Parathyroid adenoma (tissue), 2 donors: ENCODE measurements at regions not wholly inside any gene's neighbourhood (a gene's known extent, or its start where the extent isn't known, plus 50 kb on each side); places are given as distances from the start of the nearest gene placed in this dataset.

Source experiments
- H2AFZ ChIP-seq: fragments of 300-600 bp; sonication (generic); one replicate; pipeline ENCODE4 v1.7.0; 2017; ENCODE audit warnings: antibody characterized with exemption, mild to moderate bottlenecking
- H3K27ac ChIP-seq: fragments of 300-600 bp; sonication (generic); one replicate; pipeline ENCODE4 v1.7.0; 2017
- H3K27me3 ChIP-seq: fragments of 300-600 bp; sonication (generic); one replicate; pipeline ENCODE4 v1.7.0; 2017; ENCODE audit warnings: low read length; ENCODE audit not compliant: control insufficient read depth, insufficient read depth
- H3K36me3 ChIP-seq: fragments of 300-600 bp; sonication (generic); one replicate; pipeline ENCODE4 v1.7.0; 2017; ENCODE audit warnings: low read length; ENCODE audit not compliant: control insufficient read depth, insufficient read depth
- H3K4me1 ChIP-seq: fragments of 300-600 bp; sonication (generic); one replicate; pipeline ENCODE4 v1.7.0; 2017; ENCODE audit warnings: control low read depth
- H3K4me2 ChIP-seq: fragments of 300-600 bp; sonication (generic); one replicate; pipeline ENCODE4 v1.7.0; 2017; ENCODE audit warnings: low read length
- H3K4me3 ChIP-seq: fragments of 300-600 bp; sonication (generic); one replicate; pipeline ENCODE4 v1.7.0; 2017; ENCODE audit warnings: low read depth, low read length
- H3K79me2 ChIP-seq: fragments of 300-600 bp; sonication (generic); one replicate; pipeline ENCODE4 v1.7.0; 2017; ENCODE audit warnings: control low read depth
- H3K9ac ChIP-seq: fragments of 300-600 bp; sonication (generic); one replicate; pipeline ENCODE4 v1.7.0; 2017; ENCODE audit warnings: mild to moderate bottlenecking
- H3K9me3 ChIP-seq: fragments of 300-600 bp; sonication (generic); one replicate; pipeline ENCODE4 v1.7.0; 2017; ENCODE audit warnings: low read length; ENCODE audit not compliant: control insufficient read depth
- TF ChIP-seq, protein P1 (sequence below): fragments of 300-600 bp; sonication (generic); IDR thresholded peaks from one replicate; pipeline ENCODE4 v1.7.0; 2017; ENCODE audit warnings: antibody characterized with exemption, mild to moderate bottlenecking
- donor health status: primary hyperparathyroidism.

DNA sequence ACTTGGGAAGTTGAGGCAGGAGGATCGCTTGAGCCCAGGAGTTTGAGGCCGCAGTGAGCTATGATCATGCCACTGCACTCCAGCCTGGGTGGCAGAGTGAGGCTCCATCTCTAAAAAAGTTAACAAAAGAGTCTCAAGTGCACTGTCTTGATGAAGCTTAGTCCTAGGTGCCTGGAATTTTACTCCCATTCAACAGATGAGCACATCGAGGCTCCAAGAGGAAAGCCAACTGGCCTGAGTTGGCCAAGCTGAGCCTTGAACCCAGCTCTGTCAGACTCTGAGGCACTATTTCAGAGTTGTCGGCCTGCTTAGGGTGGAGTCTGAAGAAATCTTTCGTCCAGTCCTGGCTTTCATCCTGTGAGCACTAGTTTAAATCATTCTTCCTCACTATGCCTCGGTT, 98.1 kb upstream of the MAP1LC3B2 start:
- Histone ChIP-seq H3K4me3 (no peak overlapping the region), H3K27me3 (no peaks in the 10 kb centered on the region), H3K27ac (no peak overlapping the region), H3K9ac (no peak overlapping the region), H3K79me2 (no peaks in the 10 kb centered on the region), H2AFZ (no peak overlapping the region), H3K4me1 (no peaks in the 10 kb centered on the region), H3K4me2 (no peak overlapping the region), H3K9me3 (no peaks in the 10 kb centered on the region), H3K36me3 (no peaks in the 10 kb centered on the region)
- TF ChIP-seq, protein P1, sequence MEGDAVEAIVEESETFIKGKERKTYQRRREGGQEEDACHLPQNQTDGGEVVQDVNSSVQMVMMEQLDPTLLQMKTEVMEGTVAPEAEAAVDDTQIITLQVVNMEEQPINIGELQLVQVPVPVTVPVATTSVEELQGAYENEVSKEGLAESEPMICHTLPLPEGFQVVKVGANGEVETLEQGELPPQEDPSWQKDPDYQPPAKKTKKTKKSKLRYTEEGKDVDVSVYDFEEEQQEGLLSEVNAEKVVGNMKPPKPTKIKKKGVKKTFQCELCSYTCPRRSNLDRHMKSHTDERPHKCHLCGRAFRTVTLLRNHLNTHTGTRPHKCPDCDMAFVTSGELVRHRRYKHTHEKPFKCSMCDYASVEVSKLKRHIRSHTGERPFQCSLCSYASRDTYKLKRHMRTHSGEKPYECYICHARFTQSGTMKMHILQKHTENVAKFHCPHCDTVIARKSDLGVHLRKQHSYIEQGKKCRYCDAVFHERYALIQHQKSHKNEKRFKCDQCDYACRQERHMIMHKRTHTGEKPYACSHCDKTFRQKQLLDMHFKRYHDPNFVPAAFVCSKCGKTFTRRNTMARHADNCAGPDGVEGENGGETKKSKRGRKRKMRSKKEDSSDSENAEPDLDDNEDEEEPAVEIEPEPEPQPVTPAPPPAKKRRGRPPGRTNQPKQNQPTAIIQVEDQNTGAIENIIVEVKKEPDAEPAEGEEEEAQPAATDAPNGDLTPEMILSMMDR, result no peak

DNA sequence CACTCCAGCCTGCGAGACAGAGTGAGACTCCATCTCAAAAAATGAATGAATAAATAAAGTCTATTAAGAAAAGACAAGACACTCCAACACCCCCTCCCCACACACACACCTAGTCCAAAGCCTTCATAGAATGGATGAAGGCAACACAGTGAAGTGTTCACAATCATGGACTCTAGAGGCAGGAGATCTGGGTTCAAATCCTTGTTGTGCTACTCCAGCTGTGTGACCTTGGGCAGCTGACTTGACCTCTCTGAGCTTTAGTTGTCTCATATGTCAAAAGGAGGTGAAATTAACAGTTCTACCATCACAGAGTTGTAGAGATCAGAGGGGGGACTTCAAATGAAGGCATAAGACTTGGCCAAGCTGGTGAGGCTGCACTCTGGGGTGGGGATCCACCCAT, 95.8 kb upstream of the MAP1LC3B2 start:
- H3K9me3 ChIP-seq, result no peaks in the 10 kb centered on the region
- TF ChIP-seq, protein P1, result no peak
- no peak overlapping the region for H3K4me3 ChIP-seq
- no peaks in the 10 kb centered on the region for H3K27me3 ChIP-seq
- H3K9ac ChIP-seq, result no peak overlapping the region
- H3K79me2 ChIP-seq, result no peaks in the 10 kb centered on the region
- H3K4me2 ChIP-seq, result no peak overlapping the region
- H3K36me3 ChIP-seq, result no peaks in the 10 kb centered on the region
- H2AFZ ChIP-seq, result no peak overlapping the region
- no peaks in the 10 kb centered on the region for H3K4me1 ChIP-seq
- no peak overlapping the region for H3K27ac ChIP-seq

DNA sequence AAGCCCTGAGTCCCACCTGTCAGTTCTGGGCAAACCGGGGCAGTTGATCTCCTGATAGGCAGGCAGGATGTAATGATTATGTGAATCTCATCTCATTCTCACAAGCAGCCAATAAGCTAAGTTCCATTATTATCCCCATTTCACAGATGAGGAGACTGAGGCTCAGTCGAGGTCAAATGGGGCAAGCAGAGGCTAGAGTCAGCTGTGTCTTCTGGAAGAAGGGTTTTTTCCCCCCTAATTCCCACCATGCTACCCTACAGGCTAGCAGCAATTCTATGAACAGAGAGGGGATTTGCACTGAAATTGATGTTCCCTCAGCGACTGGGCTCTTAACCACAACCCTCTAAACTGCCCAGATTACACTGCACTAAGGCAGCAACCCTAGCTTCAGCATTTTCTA, 93.8 kb upstream of the MAP1LC3B2 start:
- no peak overlapping the region for H3K27ac ChIP-seq
- no peaks in the 10 kb centered on the region for H3K27me3 ChIP-seq
- no peaks in the 10 kb centered on the region for H3K36me3 ChIP-seq
- H3K4me3 ChIP-seq, result no peak overlapping the region
- H3K4me1 ChIP-seq, result no peaks in the 10 kb centered on the region
- H3K9ac ChIP-seq, result no peak overlapping the region
- no peaks in the 10 kb centered on the region for H3K79me2 ChIP-seq
- no peak overlapping the region for H2AFZ ChIP-seq
- TF ChIP-seq, protein P1, result no peak
- no peak overlapping the region for H3K4me2 ChIP-seq
- H3K9me3 ChIP-seq, result no peaks in the 10 kb centered on the region

DNA sequence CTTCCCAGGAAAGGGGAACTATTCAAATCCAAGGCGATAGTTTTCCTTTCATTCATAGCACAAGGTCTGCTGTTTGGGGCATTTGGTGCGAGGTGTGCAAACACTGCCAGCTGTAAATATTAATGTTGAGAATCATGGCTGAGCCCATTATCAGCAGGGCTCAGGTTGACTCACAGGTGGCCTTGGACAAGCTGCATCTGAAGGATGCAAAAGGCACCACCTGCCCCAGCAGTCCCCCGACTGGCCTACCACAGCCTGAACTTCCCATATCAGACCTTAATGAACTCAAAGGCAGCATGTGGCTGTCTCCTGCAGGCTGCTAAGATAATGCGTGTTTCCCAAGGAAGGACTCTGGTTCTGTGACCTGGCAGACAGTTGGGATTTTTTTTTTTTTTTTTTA, 93.3 kb upstream of the MAP1LC3B2 start:
- H3K9ac ChIP-seq, result no peak overlapping the region
- no peak overlapping the region for H3K4me2 ChIP-seq
- no peaks in the 10 kb centered on the region for H3K27me3 ChIP-seq
- H3K4me1 ChIP-seq, result no peaks in the 10 kb centered on the region
- no peak overlapping the region for H3K4me3 ChIP-seq
- H3K36me3 ChIP-seq, result no peaks in the 10 kb centered on the region
- H3K27ac ChIP-seq, result no peak overlapping the region
- H3K9me3 ChIP-seq, result no peaks in the 10 kb centered on the region
- no peak overlapping the region for H2AFZ ChIP-seq
- TF ChIP-seq, protein P1, result no peak
- H3K79me2 ChIP-seq, result no peaks in the 10 kb centered on the region

DNA sequence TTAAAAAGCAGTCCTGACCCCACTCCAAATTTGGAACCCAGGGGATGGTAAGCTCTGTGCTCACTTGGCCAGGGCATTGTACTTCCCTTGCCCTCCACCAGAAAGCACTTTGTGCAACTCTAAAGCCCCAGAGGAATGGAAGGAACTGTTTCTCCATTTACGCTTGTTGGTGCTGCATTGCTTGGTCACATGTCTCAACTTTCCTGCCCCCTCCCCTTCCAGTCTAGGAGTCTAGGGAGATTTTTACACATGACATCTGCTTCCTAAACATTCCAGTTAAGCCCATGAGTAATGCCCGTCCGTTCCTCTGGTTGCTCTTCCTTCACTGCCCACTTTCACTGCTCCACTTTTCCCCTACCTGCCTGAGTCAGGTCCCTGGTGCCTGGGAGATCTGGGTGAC, 92.6 kb upstream of the MAP1LC3B2 start:
- H3K9me3 ChIP-seq, result no peaks in the 10 kb centered on the region
- no peaks in the 10 kb centered on the region for H3K27me3 ChIP-seq
- no peaks in the 10 kb centered on the region for H3K4me1 ChIP-seq
- no peak overlapping the region for H2AFZ ChIP-seq
- H3K27ac ChIP-seq, result no peak overlapping the region
- H3K4me3 ChIP-seq, result no peak overlapping the region
- H3K4me2 ChIP-seq, result no peak overlapping the region
- no peaks in the 10 kb centered on the region for H3K79me2 ChIP-seq
- H3K36me3 ChIP-seq, result no peaks in the 10 kb centered on the region
- H3K9ac ChIP-seq, result no peak overlapping the region
- TF ChIP-seq, protein P1, result no peak
